ENCODE measurements at regions not wholly inside any gene's neighbourhood (a gene's known extent, or its start where the extent isn't known, plus 50 kb on each side); places are given as distances from the start of the nearest gene placed in this dataset.

DNA sequence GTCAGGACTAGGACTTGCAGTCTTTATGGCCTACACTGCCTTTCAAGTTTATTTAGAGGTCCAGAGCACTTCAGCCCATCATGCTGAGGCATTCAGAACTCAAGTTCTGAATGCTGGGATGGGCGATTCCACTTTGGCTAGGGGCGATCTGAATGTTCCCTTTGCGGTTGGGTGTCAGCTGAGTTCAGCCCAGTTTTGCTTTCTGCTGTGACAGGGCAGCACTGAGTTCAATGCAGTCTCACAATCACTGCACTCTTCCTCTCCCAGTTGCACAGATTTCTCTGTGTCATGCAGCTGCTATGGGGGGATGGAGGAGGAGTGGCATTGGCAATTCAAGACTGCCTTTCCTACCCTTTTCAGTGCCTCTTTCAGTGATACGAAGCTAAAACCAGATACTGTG lies 1232.0 kb upstream of the FAM98A start:
- TF ChIP-seq, protein P1, sequence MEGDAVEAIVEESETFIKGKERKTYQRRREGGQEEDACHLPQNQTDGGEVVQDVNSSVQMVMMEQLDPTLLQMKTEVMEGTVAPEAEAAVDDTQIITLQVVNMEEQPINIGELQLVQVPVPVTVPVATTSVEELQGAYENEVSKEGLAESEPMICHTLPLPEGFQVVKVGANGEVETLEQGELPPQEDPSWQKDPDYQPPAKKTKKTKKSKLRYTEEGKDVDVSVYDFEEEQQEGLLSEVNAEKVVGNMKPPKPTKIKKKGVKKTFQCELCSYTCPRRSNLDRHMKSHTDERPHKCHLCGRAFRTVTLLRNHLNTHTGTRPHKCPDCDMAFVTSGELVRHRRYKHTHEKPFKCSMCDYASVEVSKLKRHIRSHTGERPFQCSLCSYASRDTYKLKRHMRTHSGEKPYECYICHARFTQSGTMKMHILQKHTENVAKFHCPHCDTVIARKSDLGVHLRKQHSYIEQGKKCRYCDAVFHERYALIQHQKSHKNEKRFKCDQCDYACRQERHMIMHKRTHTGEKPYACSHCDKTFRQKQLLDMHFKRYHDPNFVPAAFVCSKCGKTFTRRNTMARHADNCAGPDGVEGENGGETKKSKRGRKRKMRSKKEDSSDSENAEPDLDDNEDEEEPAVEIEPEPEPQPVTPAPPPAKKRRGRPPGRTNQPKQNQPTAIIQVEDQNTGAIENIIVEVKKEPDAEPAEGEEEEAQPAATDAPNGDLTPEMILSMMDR (IDR thresholded peaks at IDR 0.05; ENCODE audit: insufficient read depth, low read length, poor library complexity, severe bottlenecking): no peak
- no peak for TF ChIP-seq EZH2phosphoT487 (conservative IDR thresholded peaks at IDR 0.05; ENCODE audit: low read length)

Data from SU-DHL-6 (cell line).